RWPE2 (cell line): ENCODE measurements at regions not wholly inside any gene's neighbourhood (a gene's known extent, or its start where the extent isn't known, plus 50 kb on each side); places are given as distances from the start of the nearest gene placed in this dataset.

Experiments
- ATAC-seq: fragments of 200-7000 bp; cut with Tn5 transposase; 3 replicates; pipeline ENCODE4 v1.9.1; 2021; ENCODE audit warnings: low read depth
- DNase-seq: peaks from one replicate; pipeline ENCODE4 v3.0.0-alpha.2; 2020; ENCODE audit warnings: low spot score
- H3K27ac ChIP-seq: fragments of 450-650 bp; 2 replicates; pipeline ENCODE4 v1.5.1; 2017; ENCODE audit warnings: mild to moderate bottlenecking; ENCODE audit not compliant: poor library complexity, severe bottlenecking
- H3K27me3 ChIP-seq: fragments of 250-450 bp; sonication (Bioruptor Pico); 2 replicates; pipeline ENCODE4 v1.5.1; 2021; ENCODE audit warnings: mild to moderate bottlenecking, moderate library complexity; ENCODE audit not compliant: insufficient read depth, poor library complexity, severe bottlenecking
- H3K36me3 ChIP-seq: fragments of 250-450 bp; sonication (Bioruptor Pico); 2 replicates; pipeline ENCODE4 v1.5.1; 2020; ENCODE audit warnings: low read depth, mild to moderate bottlenecking, moderate library complexity
- H3K4me1 ChIP-seq: fragments of 250-450 bp; sonication (Bioruptor Pico); 2 replicates; pipeline ENCODE4 v1.5.1; 2021; ENCODE audit warnings: mild to moderate bottlenecking, moderate library complexity; ENCODE audit not compliant: insufficient read depth, poor library complexity, severe bottlenecking
- H3K4me3 ChIP-seq: fragments of 250-450 bp; sonication (Bioruptor Pico); 2 replicates; pipeline ENCODE4 v1.5.1; 2021; ENCODE audit warnings: mild to moderate bottlenecking, moderate library complexity; ENCODE audit not compliant: severe bottlenecking
- H3K9me3 ChIP-seq: fragments of 250-450 bp; sonication (Bioruptor Pico); 2 replicates; pipeline ENCODE4 v1.5.1; 2021; ENCODE audit warnings: mild to moderate bottlenecking, moderate library complexity; ENCODE audit not compliant: severe bottlenecking
- TF ChIP-seq, protein P1 (sequence below): fragments of 450-650 bp; IDR thresholded peaks from one replicate; pipeline ENCODE4 v1.5.1; 2017; ENCODE audit warnings: mild to moderate bottlenecking, moderate library complexity; ENCODE audit not compliant: poor library complexity, severe bottlenecking

DNA sequence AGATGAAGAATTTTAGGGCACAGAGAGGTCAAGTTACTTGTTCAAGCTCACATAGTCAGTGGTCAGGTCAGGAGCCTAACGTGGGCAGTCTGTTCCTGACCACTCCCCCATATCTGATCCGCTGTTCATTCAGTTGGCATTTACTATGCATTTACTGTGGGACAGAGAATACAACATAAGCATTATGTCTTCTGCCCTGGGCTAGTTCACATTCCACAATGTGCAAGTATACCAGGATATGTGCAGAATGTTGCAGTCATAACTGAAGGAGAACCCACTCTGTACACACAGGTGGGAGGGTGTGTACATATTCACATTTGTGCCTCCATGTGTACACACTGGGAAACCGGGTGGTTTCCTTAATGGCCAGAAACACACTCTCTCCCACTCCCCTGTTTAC is 309.6 kb downstream of the PRDM2 start:
- Histone ChIP-seq H3K9me3 (no peaks in the 10 kb centered on the region), H3K36me3 (no peaks in the 10 kb centered on the region), H3K27me3 (no peaks in the 10 kb centered on the region), H3K4me3 (no peak overlapping the region), H3K27ac (no peak overlapping the region), H3K4me1 (no peaks in the 10 kb centered on the region)
- DNase-seq (no peak), ATAC-seq (no peak)
- TF ChIP-seq, protein P1, sequence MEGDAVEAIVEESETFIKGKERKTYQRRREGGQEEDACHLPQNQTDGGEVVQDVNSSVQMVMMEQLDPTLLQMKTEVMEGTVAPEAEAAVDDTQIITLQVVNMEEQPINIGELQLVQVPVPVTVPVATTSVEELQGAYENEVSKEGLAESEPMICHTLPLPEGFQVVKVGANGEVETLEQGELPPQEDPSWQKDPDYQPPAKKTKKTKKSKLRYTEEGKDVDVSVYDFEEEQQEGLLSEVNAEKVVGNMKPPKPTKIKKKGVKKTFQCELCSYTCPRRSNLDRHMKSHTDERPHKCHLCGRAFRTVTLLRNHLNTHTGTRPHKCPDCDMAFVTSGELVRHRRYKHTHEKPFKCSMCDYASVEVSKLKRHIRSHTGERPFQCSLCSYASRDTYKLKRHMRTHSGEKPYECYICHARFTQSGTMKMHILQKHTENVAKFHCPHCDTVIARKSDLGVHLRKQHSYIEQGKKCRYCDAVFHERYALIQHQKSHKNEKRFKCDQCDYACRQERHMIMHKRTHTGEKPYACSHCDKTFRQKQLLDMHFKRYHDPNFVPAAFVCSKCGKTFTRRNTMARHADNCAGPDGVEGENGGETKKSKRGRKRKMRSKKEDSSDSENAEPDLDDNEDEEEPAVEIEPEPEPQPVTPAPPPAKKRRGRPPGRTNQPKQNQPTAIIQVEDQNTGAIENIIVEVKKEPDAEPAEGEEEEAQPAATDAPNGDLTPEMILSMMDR, result no peak

DNA sequence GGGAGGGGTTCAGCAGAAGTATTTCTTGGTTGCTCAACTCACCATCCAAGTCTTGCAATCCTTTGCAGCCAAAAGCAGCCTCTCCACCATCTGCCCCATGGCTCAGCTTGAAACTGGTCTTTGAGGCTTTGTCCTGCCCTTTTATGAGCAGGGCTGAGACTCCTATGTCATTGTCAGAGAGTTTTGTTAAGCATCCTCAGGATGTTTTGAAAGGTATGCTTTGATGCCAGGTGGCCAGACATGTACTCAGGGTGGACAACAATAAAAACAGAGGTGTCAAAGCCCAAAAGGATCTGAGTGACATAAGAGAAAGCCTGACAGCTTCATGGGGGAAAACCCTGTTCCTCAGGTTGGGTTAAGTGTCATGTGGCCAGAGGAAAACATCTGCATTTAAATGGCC is 310.5 kb downstream of the PRDM2 start:
- no peaks in the 10 kb centered on the region for H3K36me3 ChIP-seq

DNA sequence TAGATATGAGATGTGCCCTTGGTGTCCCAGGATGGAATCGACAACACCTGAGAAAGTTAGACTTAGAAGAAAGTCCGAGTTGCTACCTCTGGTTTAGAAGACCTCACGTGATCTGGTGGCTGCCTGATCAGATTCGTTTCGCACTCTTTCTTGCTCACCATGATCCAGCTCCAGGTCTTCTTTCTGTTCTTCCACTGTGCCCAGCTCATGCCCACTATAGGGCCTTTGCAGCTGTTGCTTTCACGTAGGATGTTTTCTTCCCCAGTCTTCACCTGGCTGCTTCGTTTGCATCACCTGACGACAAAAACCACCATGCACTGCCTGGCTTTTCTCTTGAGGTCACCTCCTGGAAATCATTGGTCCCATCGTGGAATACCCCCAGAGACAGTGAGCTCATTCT is 311.1 kb downstream of the PRDM2 start:
- DNase-seq, result no peak
- H3K9me3 ChIP-seq, result no peaks in the 10 kb centered on the region
- H3K27ac ChIP-seq, result no peak overlapping the region

More for the DNA sequence above, 310.5 kb downstream of the PRDM2 start:
- no peak overlapping the region for H3K27ac ChIP-seq
- H3K9me3 ChIP-seq, result no peaks in the 10 kb centered on the region
- ATAC-seq (no peak), DNase-seq (no peak)
- H3K27me3 ChIP-seq, result no peaks in the 10 kb centered on the region
- no peaks in the 10 kb centered on the region for H3K4me1 ChIP-seq
- TF ChIP-seq, protein P1, result no peak
- no peak overlapping the region for H3K4me3 ChIP-seq

DNA sequence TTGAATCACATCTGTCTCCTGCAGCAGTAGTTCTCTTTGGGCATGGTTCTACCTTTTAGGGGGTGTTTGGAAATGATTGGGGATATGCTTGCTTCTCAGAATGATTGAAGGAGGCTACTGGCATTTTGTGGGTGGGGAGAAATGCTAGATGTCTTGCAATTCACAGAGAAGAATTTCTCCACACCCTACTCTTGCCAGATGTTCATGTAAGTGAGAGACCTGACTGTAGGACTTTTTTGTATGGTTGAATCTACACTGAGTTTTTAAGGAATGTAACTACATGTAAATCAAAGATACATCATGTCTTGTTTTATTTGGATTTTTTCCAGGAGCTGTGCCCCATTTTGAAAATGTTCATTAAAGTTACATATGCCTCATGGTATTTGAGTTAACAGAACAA is 311.9 kb downstream of the PRDM2 start:
- no peaks in the 10 kb centered on the region for H3K36me3 ChIP-seq
- DNase-seq, result no peak
- no peaks in the 10 kb centered on the region for H3K27me3 ChIP-seq
- TF ChIP-seq, protein P1, result no peak
- no peaks in the 10 kb centered on the region for H3K4me1 ChIP-seq
- H3K4me3 ChIP-seq, result no peak overlapping the region
- ATAC-seq, result no peak
- H3K27ac ChIP-seq, result no peak overlapping the region
- no peaks in the 10 kb centered on the region for H3K9me3 ChIP-seq

More for the DNA sequence above, 311.1 kb downstream of the PRDM2 start:
- TF ChIP-seq, protein P1, result no peak
- Histone ChIP-seq H3K27me3 (no peaks in the 10 kb centered on the region), H3K4me3 (no peak overlapping the region), H3K36me3 (no peaks in the 10 kb centered on the region), H3K4me1 (no peaks in the 10 kb centered on the region)
- ATAC-seq, result no peak

DNA sequence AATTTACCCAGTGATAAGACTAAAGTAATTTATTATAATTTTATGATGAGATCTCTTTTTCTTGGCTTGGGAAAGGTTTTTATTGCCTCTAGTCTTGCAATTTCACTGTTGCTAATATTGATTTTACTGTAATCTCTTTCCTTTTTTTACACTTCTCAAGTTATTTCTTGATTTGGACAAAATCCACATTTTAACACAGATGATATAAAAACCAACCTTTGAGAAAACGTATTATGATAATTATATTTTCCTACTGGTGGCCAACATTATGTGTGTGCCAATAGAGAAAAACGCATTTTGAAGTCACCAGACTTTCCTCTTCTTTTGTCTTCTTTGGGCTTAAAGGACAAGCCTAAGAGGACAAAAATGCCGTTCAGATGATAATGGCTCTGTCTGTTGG is 314.9 kb downstream of the PRDM2 start:
- TF ChIP-seq, protein P1, result no peak
- DNase-seq (no peak), ATAC-seq (no peak)
- H3K4me3 ChIP-seq, result no peak overlapping the region
- no peak overlapping the region for H3K27ac ChIP-seq
- H3K36me3 ChIP-seq, result no peaks in the 10 kb centered on the region
- H3K4me1 ChIP-seq, result no peaks in the 10 kb centered on the region
- H3K9me3 ChIP-seq, result no peaks in the 10 kb centered on the region
- no peaks in the 10 kb centered on the region for H3K27me3 ChIP-seq
